HEK293 (cell line): ENCODE measurements at regions not wholly inside any gene's neighbourhood (a gene's known extent, or its start where the extent isn't known, plus 50 kb on each side); places are given as distances from the start of the nearest gene placed in this dataset.

Source experiments
- CTCF ChIA-PET: fragments of 350-600 bp; formaldehyde crosslinking; extraction: SDS; loops from one replicate; lab custom pipeline; 2021; ENCODE audit warnings: antibody characterized with exemption; lab: Yijun Ruan, JAX
- POLR2A ChIA-PET: fragments of 300-600 bp; formaldehyde crosslinking; extraction: SDS; loops from one replicate; lab custom pipeline; 2020; ENCODE audit warnings: antibody characterized with exemption, inconsistent platforms; lab: Yijun Ruan, JAX
- H3K27ac ChIP-seq: fragments of 200-500 bp; sonication (Bioruptor generic); 2 replicates; pipeline ENCODE4 v1.5.1; 2014; ENCODE audit warnings: low read depth, low read length, control low read depth, inconsistent platforms; ENCODE audit errors: extremely low read depth
- H3K36me3 ChIP-seq, 2 experiments: fragments of 200-500 bp in 1 of 2; sonication (Bioruptor generic) in 1 of 2; 1 replicate in 1 of 2; 2 replicates in 1 of 2; pipeline ENCODE4 v1.5.1; 2014 to 2017; ENCODE audit warnings: inconsistent platforms in 2 of 2, low read length in 2 of 2; ENCODE audit not compliant: control insufficient read depth in 2 of 2, insufficient read depth in 1 of 2
- H3K4me1 ChIP-seq: fragments of 200-500 bp; sonication (Bioruptor generic); 2 replicates; pipeline ENCODE4 v1.5.1; 2014; ENCODE audit warnings: mild to moderate bottlenecking, low read length, inconsistent platforms; ENCODE audit not compliant: control insufficient read depth, insufficient read depth
- H3K4me3 ChIP-seq: 2 replicates; pipeline ENCODE4 v1.5.1; 2011; ENCODE audit warnings: low read depth, mild to moderate bottlenecking, control low read depth, low read length, moderate library complexity
- H3K9me3 ChIP-seq: fragments of 200-500 bp; sonication (Bioruptor generic); 2 replicates; pipeline ENCODE4 v1.5.1; 2014; ENCODE audit warnings: low read depth, low read length, inconsistent platforms; ENCODE audit not compliant: control insufficient read depth, insufficient read depth
- HOXC10 ChIP-seq: sonication (generic); formaldehyde crosslinking; IDR thresholded peaks from 2 replicates; pipeline ENCODE4 v1.8.1; 2023; ENCODE audit warnings: mild to moderate bottlenecking, missing genetic modification reagents
- IKZF3 ChIP-seq: fragments of 450-650 bp; IDR thresholded peaks from 2 replicates; pipeline ENCODE4 v1.5.0; 2018; ENCODE audit warnings: missing biosample characterization, mild to moderate bottlenecking, missing genetic modification characterization, moderate library complexity
- KLF10 ChIP-seq: fragments of 450-650 bp; IDR thresholded peaks from 2 replicates; pipeline ENCODE4 v1.5.1; 2018; ENCODE audit warnings: missing biosample characterization, mild to moderate bottlenecking, missing genetic modification characterization
- MEIS1 ChIP-seq: sonication (generic); formaldehyde crosslinking; IDR thresholded peaks from 2 replicates; pipeline ENCODE4 v1.8.1; 2022; ENCODE audit warnings: missing genetic modification reagents, mild to moderate bottlenecking, borderline replicate concordance
- ZBTB1 ChIP-seq: fragments of 450-650 bp; formaldehyde crosslinking; IDR thresholded peaks from 2 replicates; pipeline ENCODE4 v1.5.1; 2016; ENCODE audit warnings: missing biosample characterization, missing genetic modification characterization
- ZBTB11 ChIP-seq: fragments of 450-650 bp; formaldehyde crosslinking; conservative IDR thresholded peaks from 2 replicates; pipeline ENCODE4 v1.5.1; 2016; ENCODE audit warnings: low read depth, missing biosample characterization, missing genetic modification characterization
- ZBTB21 ChIP-seq: fragments of 450-650 bp; formaldehyde crosslinking; IDR thresholded peaks from 2 replicates; pipeline ENCODE4 v1.5.1; 2017; ENCODE audit warnings: missing biosample characterization, missing genetic modification characterization
- ZBTB8A ChIP-seq: fragments of 450-650 bp; formaldehyde crosslinking; IDR thresholded peaks from 2 replicates; pipeline ENCODE4 v1.5.1; 2016; ENCODE audit warnings: missing biosample characterization, missing genetic modification characterization
- ZFP37 ChIP-seq: fragments of 450-650 bp; formaldehyde crosslinking; IDR thresholded peaks from 2 replicates; pipeline ENCODE4 v1.5.1; 2016; ENCODE audit warnings: missing biosample characterization, missing genetic modification characterization
- ZNF140 ChIP-seq: fragments of 450-650 bp; formaldehyde crosslinking; IDR thresholded peaks from 2 replicates; pipeline ENCODE4 v1.5.1; 2016; ENCODE audit warnings: missing biosample characterization, missing genetic modification characterization
- ZNF155 ChIP-seq: fragments of 450-650 bp; formaldehyde crosslinking; IDR thresholded peaks from 2 replicates; pipeline ENCODE4 v1.5.1; 2016; ENCODE audit warnings: missing biosample characterization, missing genetic modification characterization
- ZNF19 ChIP-seq: fragments of 450-650 bp; formaldehyde crosslinking; IDR thresholded peaks from 2 replicates; pipeline ENCODE4; 2016; ENCODE audit warnings: missing biosample characterization, missing genetic modification characterization, low read depth
- ZNF211 ChIP-seq: fragments of 450-650 bp; formaldehyde crosslinking; IDR thresholded peaks from 2 replicates; pipeline ENCODE4 v1.5.1; 2016; ENCODE audit warnings: low read depth, missing biosample characterization, missing genetic modification characterization
- ZNF341 ChIP-seq: fragments of 450-650 bp; formaldehyde crosslinking; IDR thresholded peaks from 2 replicates; pipeline ENCODE4; 2016; ENCODE audit warnings: low read depth, missing biosample characterization, missing genetic modification characterization
- ZNF426 ChIP-seq: fragments of 450-650 bp; formaldehyde crosslinking; IDR thresholded peaks from 2 replicates; pipeline ENCODE4 v1.5.1; 2017; ENCODE audit warnings: missing biosample characterization, missing genetic modification characterization, mild to moderate bottlenecking, inconsistent platforms, moderate library complexity
- ZNF433 ChIP-seq: fragments of 450-650 bp; formaldehyde crosslinking; IDR thresholded peaks from 2 replicates; pipeline ENCODE4 v1.5.1; 2016; ENCODE audit warnings: missing biosample characterization, missing genetic modification characterization, low read depth
- ZNF488 ChIP-seq: fragments of 450-650 bp; formaldehyde crosslinking; IDR thresholded peaks from 2 replicates; pipeline ENCODE4 v1.5.1; 2016; ENCODE audit warnings: missing biosample characterization, missing genetic modification characterization
- ZNF510 ChIP-seq: fragments of 450-650 bp; formaldehyde crosslinking; IDR thresholded peaks from 2 replicates; pipeline ENCODE4 v1.5.1; 2018; ENCODE audit warnings: mild to moderate bottlenecking, missing genetic modification characterization, missing biosample characterization; ENCODE audit not compliant: insufficient replicate concordance
- ZNF518A ChIP-seq: fragments of 450-650 bp; formaldehyde crosslinking; conservative IDR thresholded peaks from 2 replicates; pipeline ENCODE4 v1.5.1; 2016; ENCODE audit warnings: low read depth, missing biosample characterization, missing genetic modification characterization
- ZNF544 ChIP-seq: fragments of 450-650 bp; formaldehyde crosslinking; IDR thresholded peaks from 2 replicates; pipeline ENCODE4 v1.5.0; 2017; ENCODE audit warnings: missing biosample characterization, missing genetic modification characterization
- ZNF549 ChIP-seq: fragments of 450-650 bp; IDR thresholded peaks from 2 replicates; pipeline ENCODE4 v1.5.1; 2018; ENCODE audit warnings: missing biosample characterization, missing genetic modification characterization, mild to moderate bottlenecking, inconsistent platforms, moderate library complexity
- ZNF580 ChIP-seq: fragments of 450-650 bp; formaldehyde crosslinking; IDR thresholded peaks from 2 replicates; pipeline ENCODE4 v1.5.1; 2016; ENCODE audit warnings: missing biosample characterization, missing genetic modification characterization
- ZNF629 ChIP-seq: fragments of 450-650 bp; formaldehyde crosslinking; IDR thresholded peaks from 2 replicates; pipeline ENCODE4 v1.5.1; 2017; ENCODE audit warnings: missing biosample characterization, missing genetic modification characterization
- ZNF654 ChIP-seq: fragments of 450-650 bp; formaldehyde crosslinking; IDR thresholded peaks from 2 replicates; pipeline ENCODE4 v1.5.1; 2016; ENCODE audit warnings: low read depth, missing biosample characterization, missing genetic modification characterization
- ZNF664 ChIP-seq: fragments of 450-650 bp; formaldehyde crosslinking; IDR thresholded peaks from 2 replicates; pipeline ENCODE4 v1.5.1; 2016; ENCODE audit warnings: missing biosample characterization, missing genetic modification characterization
- ZNF830 ChIP-seq: fragments of 450-650 bp; IDR thresholded peaks from 2 replicates; pipeline ENCODE4 v1.5.0; 2018; ENCODE audit warnings: missing biosample characterization, missing genetic modification characterization, low read depth, mild to moderate bottlenecking, moderate library complexity

GRCh38 chr18:27695052-27695451, 481.9 kb downstream of the CDH2 start:
- no peaks in the 10 kb centered on the region for H3K36me3 ChIP-seq
- POLR2A ChIA-PET: no interaction called here
- no peaks in the 10 kb centered on the region for H3K4me1 ChIP-seq
- H3K27ac ChIP-seq: no peak overlapping the region
- CTCF ChIA-PET: interaction anchor here (1.5 to 2.6 kb wide), 2 partner anchors 11 to 13 kb away, joined by 3 to 10 read pairs; no protein-coding TSS in a partner anchor
- no peak overlapping the region for H3K4me3 ChIP-seq
- no peak for TF ChIP-seq KLF10 (tag by site-specific recombination)
- TF ChIP-seq ZNF341 (tag by site-specific recombination): no peak
- TF ChIP-seq ZNF488 (tag by site-specific recombination): no peak
- no peak for TF ChIP-seq ZNF629 (tag by site-specific recombination)
- TF ChIP-seq ZBTB1: no peak
- TF ChIP-seq ZNF211 (tag by site-specific recombination): no peak
- no peaks in the 10 kb centered on the region for H3K9me3 ChIP-seq

GRCh38 chr18:27688581-27688980, 488.3 kb downstream of the CDH2 start:
- CTCF ChIA-PET: no interaction called here
- POLR2A ChIA-PET: no interaction called here
- H3K9me3 ChIP-seq: no peaks in the 10 kb centered on the region
- no peak for TF ChIP-seq ZNF155
- peak; percentile 92 for TF ChIP-seq ZNF426 (tag by site-specific recombination)
- no peak for TF ChIP-seq IKZF3 (tag by site-specific recombination)
- no peak for TF ChIP-seq ZNF549 (tag by site-specific recombination)
- TF ChIP-seq ZBTB21 (tag by site-specific recombination): no peak
- TF ChIP-seq ZNF140 (tag by site-specific recombination): peak; percentile 57; the same call in 1 of the 2 replicates
- peak; percentile 28; the same call in 1 of the 2 replicates for TF ChIP-seq ZNF654 (tag by site-specific recombination)
- no peak for TF ChIP-seq HOXC10 (CRISPR knock-in tag)
- TF ChIP-seq ZNF518A: peak; percentile 82; the same call in 1 of the 2 replicates
- TF ChIP-seq ZNF19 (tag by site-specific recombination): 0 out of 2 replicates have a peak, but pooled peaks have one; percentile 72
- TF ChIP-seq ZNF830 (tag by site-specific recombination): no peak
- TF ChIP-seq ZNF433 (tag by site-specific recombination): peak; percentile 39; the same call in 1 of the 2 replicates
- no peak for TF ChIP-seq ZNF544 (tag by site-specific recombination)
- TF ChIP-seq ZBTB8A (tag by site-specific recombination): peak; percentile 73
- 0 out of 2 replicates have a peak, but pooled peaks have one; percentile 23 for TF ChIP-seq ZNF629 (tag by site-specific recombination)
- no peak for TF ChIP-seq MEIS1 (CRISPR knock-in tag)
- peak; percentile 52; the same call in 1 of the 2 replicates for TF ChIP-seq ZFP37
- 0 out of 2 replicates have a peak, but pooled peaks have one; percentile 51 for TF ChIP-seq ZNF664 (tag by site-specific recombination)
- TF ChIP-seq ZNF510 (tag by site-specific recombination): peak; percentile 63
- peak; percentile 86 for TF ChIP-seq ZBTB11
- 0 out of 2 replicates have a peak, but pooled peaks have one; percentile 31 for TF ChIP-seq ZNF580 (tag by site-specific recombination)

More at GRCh38 chr18:27688581-27688980, 488.3 kb downstream of the CDH2 start:
- no peak overlapping the region for H3K27ac ChIP-seq
- H3K36me3 ChIP-seq: no peaks in the 10 kb centered on the region
- no peaks in the 10 kb centered on the region for H3K4me1 ChIP-seq
- H3K4me3 ChIP-seq: no peak overlapping the region
